ENCODE measurements at regions not wholly inside any gene's neighbourhood (a gene's known extent, or its start where the extent isn't known, plus 50 kb on each side); places are given as distances from the start of the nearest gene placed in this dataset.

GRCh38 chr3:6095006-6095405, 765.9 kb upstream of the GRM7 start:
- TF ChIP-seq, protein P1, sequence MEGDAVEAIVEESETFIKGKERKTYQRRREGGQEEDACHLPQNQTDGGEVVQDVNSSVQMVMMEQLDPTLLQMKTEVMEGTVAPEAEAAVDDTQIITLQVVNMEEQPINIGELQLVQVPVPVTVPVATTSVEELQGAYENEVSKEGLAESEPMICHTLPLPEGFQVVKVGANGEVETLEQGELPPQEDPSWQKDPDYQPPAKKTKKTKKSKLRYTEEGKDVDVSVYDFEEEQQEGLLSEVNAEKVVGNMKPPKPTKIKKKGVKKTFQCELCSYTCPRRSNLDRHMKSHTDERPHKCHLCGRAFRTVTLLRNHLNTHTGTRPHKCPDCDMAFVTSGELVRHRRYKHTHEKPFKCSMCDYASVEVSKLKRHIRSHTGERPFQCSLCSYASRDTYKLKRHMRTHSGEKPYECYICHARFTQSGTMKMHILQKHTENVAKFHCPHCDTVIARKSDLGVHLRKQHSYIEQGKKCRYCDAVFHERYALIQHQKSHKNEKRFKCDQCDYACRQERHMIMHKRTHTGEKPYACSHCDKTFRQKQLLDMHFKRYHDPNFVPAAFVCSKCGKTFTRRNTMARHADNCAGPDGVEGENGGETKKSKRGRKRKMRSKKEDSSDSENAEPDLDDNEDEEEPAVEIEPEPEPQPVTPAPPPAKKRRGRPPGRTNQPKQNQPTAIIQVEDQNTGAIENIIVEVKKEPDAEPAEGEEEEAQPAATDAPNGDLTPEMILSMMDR (conservative IDR thresholded peaks at IDR 0.05), result no peak
- no peak for TF ChIP-seq ZFX (IDR thresholded peaks at IDR 0.05)
